Endodermal cell (in vitro differentiated cells): ENCODE measurements at regions not wholly inside any gene's neighbourhood (a gene's known extent, or its start where the extent isn't known, plus 50 kb on each side); places are given as distances from the start of the nearest gene placed in this dataset.

Source experiments
- DNase-seq: peaks from one replicate; pipeline ENCODE4 v3.0.0-alpha.2; 2017
- H3K27ac ChIP-seq: 2 replicates; pipeline ENCODE4 v1.5.1; 2013; ENCODE audit warnings: mild to moderate bottlenecking, low read depth, low read length, moderate library complexity
- H3K27me3 ChIP-seq: 2 replicates; pipeline ENCODE4 v1.6.1; 2013; ENCODE audit warnings: mild to moderate bottlenecking, low read length, moderate library complexity; ENCODE audit not compliant: insufficient read depth, control insufficient read depth, poor library complexity, severe bottlenecking
- H3K36me3 ChIP-seq: 2 replicates; pipeline ENCODE4 v1.7.0; 2013; ENCODE audit warnings: mild to moderate bottlenecking, low read length, moderate library complexity; ENCODE audit not compliant: control insufficient read depth, insufficient read depth
- H3K4me1 ChIP-seq: one replicate; pipeline ENCODE4 v1.7.0; 2013; ENCODE audit warnings: low read length; ENCODE audit not compliant: control insufficient read depth, insufficient read depth
- H3K4me3 ChIP-seq: 2 replicates; pipeline ENCODE4 v1.5.1; 2013; ENCODE audit warnings: mild to moderate bottlenecking, low read length, moderate library complexity
- H3K9ac ChIP-seq: 2 replicates; pipeline ENCODE4 v1.6.1; 2013; ENCODE audit warnings: mild to moderate bottlenecking, low read length, moderate library complexity; ENCODE audit not compliant: poor library complexity, severe bottlenecking; ENCODE audit errors: extremely low read depth
- H3K9me3 ChIP-seq: 2 replicates; pipeline ENCODE4 v1.6.1; 2013; ENCODE audit warnings: mild to moderate bottlenecking, low read length, moderate library complexity; ENCODE audit not compliant: control insufficient read depth
- H3K27ac Mint-ChIP-seq: 2 replicates; pipeline ENCODE4 v1.8.0; 2020; ENCODE audit warnings: mixed read lengths
- H3K27me3 Mint-ChIP-seq: 2 replicates; pipeline ENCODE4 v1.8.0; 2021; ENCODE audit warnings: mild to moderate bottlenecking, mixed read lengths; ENCODE audit not compliant: insufficient read depth
- H3K36me3 Mint-ChIP-seq: 2 replicates; pipeline ENCODE4 v1.8.0; 2020; ENCODE audit warnings: low read depth, mixed read lengths
- H3K4me1 Mint-ChIP-seq: 2 replicates; pipeline ENCODE4 v1.8.0; 2020; ENCODE audit warnings: mixed read lengths
- H3K4me3 Mint-ChIP-seq: 2 replicates; pipeline ENCODE4 v1.8.0; 2020; ENCODE audit warnings: mild to moderate bottlenecking, moderate library complexity, mixed read lengths
- H3K9me3 Mint-ChIP-seq: 2 replicates; pipeline ENCODE4 v1.8.0; 2020; ENCODE audit warnings: mild to moderate bottlenecking, mixed read lengths
- CTCF ChIP-seq: fragments of 200-600 bp; sonication (generic); conservative IDR thresholded peaks from 2 replicates; pipeline ENCODE4 v1.5.0; 2021; ENCODE audit warnings: antibody characterized with exemption, mild to moderate bottlenecking
- WGBS, 2 experiments: methylation state at CpG; one replicate each; pipeline versions ENCODE4 v1.1.5 to v1.1.7; 2013; ENCODE audit warnings: missing lambda C conversion rate in 2 of 2, mixed read lengths in 1 of 2; ENCODE audit not compliant: insufficient coverage in 1 of 2, insufficient read length in 1 of 2; 5-methylcytosine and 5-hydroxymethylcytosine counted together

- Mint-ChIP-seq H3K36me3 (no peaks in the 10 kb centered on the region), H3K9me3 (peaks cover 4% of the 10 kb centered on the region), H3K27ac (no peak overlapping the region), H3K4me1 (no peaks in the 10 kb centered on the region), H3K27me3 (no peaks in the 10 kb centered on the region), H3K4me3 (no peak overlapping the region)
- 86% methylated on average over 2 of the region's 2 CpGs; no CpG with 5 or more reads in 1 of the 2 experiments for WGBS, 2 experiments
- no peaks in the 10 kb centered on the region for H3K27me3 ChIP-seq
- H3K9me3 ChIP-seq = no peaks in the 10 kb centered on the region
- DNase-seq = no peak
- no peaks in the 10 kb centered on the region for H3K4me1 ChIP-seq
- no peak overlapping the region for H3K27ac ChIP-seq
- H3K9ac ChIP-seq = no peak overlapping the region
- TF ChIP-seq CTCF = no peak
- H3K4me3 ChIP-seq = no peak overlapping the region
- H3K36me3 ChIP-seq = no peaks in the 10 kb centered on the region
Observed at GRCh38 chr1:164225011-164225410, 334.0 kb upstream of the PBX1 start.

DNA sequence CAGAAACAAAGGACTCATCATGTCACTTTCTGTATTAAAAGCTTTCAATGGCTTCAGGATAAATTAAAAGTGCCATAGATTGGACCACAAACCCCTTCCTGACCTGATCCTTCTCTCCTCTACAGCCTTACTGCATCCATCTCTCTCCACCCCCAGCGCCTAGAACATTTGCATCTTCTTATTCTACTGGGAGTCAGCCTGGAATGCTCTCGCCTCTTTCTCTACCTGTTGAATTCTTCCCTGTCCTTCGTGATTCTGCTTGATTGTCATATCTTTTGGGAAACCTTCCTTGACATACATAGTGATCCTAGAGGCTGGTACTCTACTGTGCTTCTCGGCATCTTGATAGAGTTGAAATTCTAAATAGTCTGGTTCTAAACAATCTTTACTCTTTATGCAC, 332.0 kb upstream of the PBX1 start:
- H3K9me3 ChIP-seq = no peaks in the 10 kb centered on the region
- no peaks in the 10 kb centered on the region for H3K4me1 Mint-ChIP-seq
- H3K27ac Mint-ChIP-seq = no peak overlapping the region
- no peaks in the 10 kb centered on the region for H3K27me3 Mint-ChIP-seq
- no peak overlapping the region for H3K27ac ChIP-seq
- 83 to 90% methylated on average over 3 to 4 of the region's 4 CpGs for WGBS, 2 experiments
- no peaks in the 10 kb centered on the region for H3K4me1 ChIP-seq
- no peaks in the 10 kb centered on the region for H3K27me3 ChIP-seq
- H3K36me3 ChIP-seq = no peaks in the 10 kb centered on the region
- H3K9me3 Mint-ChIP-seq = no peaks in the 10 kb centered on the region
- DNase-seq = no peak
- no peak overlapping the region for H3K4me3 ChIP-seq
- no peak overlapping the region for H3K4me3 Mint-ChIP-seq
- no peak overlapping the region for H3K9ac ChIP-seq
- no peaks in the 10 kb centered on the region for H3K36me3 Mint-ChIP-seq
- no peak for TF ChIP-seq CTCF

- Mint-ChIP-seq H3K27ac (no peak overlapping the region), H3K4me1 (no peaks in the 10 kb centered on the region), H3K9me3 (no peaks in the 10 kb centered on the region), H3K4me3 (no peak overlapping the region), H3K27me3 (no peaks in the 10 kb centered on the region), H3K36me3 (no peaks in the 10 kb centered on the region)
- 96 to 100% methylated on average over 3 to 6 of the region's 6 CpGs for WGBS, 2 experiments
- Histone ChIP-seq H3K36me3 (no peaks in the 10 kb centered on the region), H3K4me1 (no peaks in the 10 kb centered on the region), H3K27ac (no peak overlapping the region), H3K27me3 (no peaks in the 10 kb centered on the region), H3K4me3 (no peak overlapping the region), H3K9me3 (no peaks in the 10 kb centered on the region), H3K9ac (no peak overlapping the region)
- TF ChIP-seq CTCF = no peak
- DNase-seq = no peak
Observed at GRCh38 chr1:164228928-164229327, 330.1 kb upstream of the PBX1 start.
